Loucy (cell line): ENCODE measurements at regions not wholly inside any gene's neighbourhood (a gene's known extent, or its start where the extent isn't known, plus 50 kb on each side); places are given as distances from the start of the nearest gene placed in this dataset.

Source experiments
- CTCF ChIP-seq: fragments of 200-600 bp; sonication (generic); conservative IDR thresholded peaks from 2 replicates; pipeline ENCODE4 v1.5.1; 2014; ENCODE audit warnings: mild to moderate bottlenecking, antibody characterized with exemption, low read length
- EZH2phosphoT487 ChIP-seq: fragments of 200-600 bp; IDR thresholded peaks from 2 replicates; pipeline ENCODE4 v1.6.1; 2018; ENCODE audit warnings: antibody characterized with exemption, mild to moderate bottlenecking, moderate library complexity, borderline replicate concordance

DNA sequence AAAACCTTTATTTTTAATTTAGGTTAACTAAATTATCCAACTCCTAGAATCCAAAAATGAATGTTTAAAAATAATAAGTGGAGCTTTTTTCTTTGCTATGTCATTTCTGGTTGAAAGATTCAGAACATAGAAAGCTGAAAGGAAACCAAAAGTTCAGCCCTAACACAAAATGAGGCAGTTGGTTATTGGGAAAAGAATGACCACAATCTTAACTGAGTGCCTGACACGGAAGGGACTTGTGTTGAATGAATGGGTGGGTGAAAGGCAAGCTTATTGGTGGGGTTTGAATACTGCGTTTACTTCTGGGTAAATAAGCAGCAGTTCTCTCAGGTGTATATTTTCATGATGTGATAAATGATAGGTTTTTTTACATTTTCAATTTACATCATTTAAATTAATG, 243.5 kb downstream of the IRX1 start:
- TF ChIP-seq CTCF (no peak), EZH2phosphoT487 (no peak)
